ENCODE measurements at regions not wholly inside any gene's neighbourhood (a gene's known extent, or its start where the extent isn't known, plus 50 kb on each side); places are given as distances from the start of the nearest gene placed in this dataset.

GRCh38 chr2:173690349-173690748 lies 274.8 kb downstream of the SP3 start:
- TF ChIP-seq POLR2AphosphoS5 (IDR thresholded peaks at IDR 0.05; ENCODE audit: low read depth, low read length) (no peak), TAF1 (IDR thresholded peaks at IDR 0.05; ENCODE audit: borderline replicate concordance, low read depth, low read length) (no peak)

Data from GM12892 (cell line).